SH-SY5Y (cell line): ENCODE measurements at regions not wholly inside any gene's neighbourhood (a gene's known extent, or its start where the extent isn't known, plus 50 kb on each side); places are given as distances from the start of the nearest gene placed in this dataset.

Source experiments
- GATA2 ChIP-seq: IDR thresholded peaks from 2 replicates; pipeline ENCODE4 v1.6.1; 2011; ENCODE audit warnings: mild to moderate bottlenecking, low read depth, low read length
- GATA3 ChIP-seq: IDR thresholded peaks from 2 replicates; pipeline ENCODE4 v1.6.1; 2011; ENCODE audit warnings: low read depth, mild to moderate bottlenecking, low read length, moderate library complexity

- peak; percentile 74 for TF ChIP-seq GATA3
- peak; percentile 92 for TF ChIP-seq GATA2
These were observed 138.5 kb downstream of the LRIG2 start for GRCh38 chr1:113211467-113211866.

DNA sequence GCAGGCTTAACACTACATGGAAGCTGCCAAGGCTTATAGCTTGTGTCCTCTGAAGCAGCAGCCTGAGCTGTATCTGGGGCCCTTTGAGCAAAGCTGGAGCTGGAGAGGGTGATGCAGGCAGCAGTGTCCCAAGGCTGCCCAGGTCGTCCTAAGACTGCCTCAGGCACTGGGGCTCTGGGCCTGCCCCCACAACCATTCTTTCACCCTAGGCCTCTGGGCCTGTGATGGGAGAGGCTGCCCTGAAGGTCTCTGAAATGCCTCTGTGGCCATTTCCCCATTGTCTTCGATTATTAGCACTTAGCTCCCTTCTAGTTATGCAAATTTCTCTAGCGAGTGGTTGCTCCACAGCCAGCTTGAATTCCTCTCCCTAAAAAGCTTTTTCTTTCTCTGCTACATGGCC is 142.0 kb downstream of the LRIG2 start:
- TF ChIP-seq GATA3 (no peak), GATA2 (no peak)

- no peak for TF ChIP-seq GATA3
- no peak for TF ChIP-seq GATA2
These were observed 143.7 kb downstream of the LRIG2 start for GRCh38 chr1:113216664-113217063.

DNA sequence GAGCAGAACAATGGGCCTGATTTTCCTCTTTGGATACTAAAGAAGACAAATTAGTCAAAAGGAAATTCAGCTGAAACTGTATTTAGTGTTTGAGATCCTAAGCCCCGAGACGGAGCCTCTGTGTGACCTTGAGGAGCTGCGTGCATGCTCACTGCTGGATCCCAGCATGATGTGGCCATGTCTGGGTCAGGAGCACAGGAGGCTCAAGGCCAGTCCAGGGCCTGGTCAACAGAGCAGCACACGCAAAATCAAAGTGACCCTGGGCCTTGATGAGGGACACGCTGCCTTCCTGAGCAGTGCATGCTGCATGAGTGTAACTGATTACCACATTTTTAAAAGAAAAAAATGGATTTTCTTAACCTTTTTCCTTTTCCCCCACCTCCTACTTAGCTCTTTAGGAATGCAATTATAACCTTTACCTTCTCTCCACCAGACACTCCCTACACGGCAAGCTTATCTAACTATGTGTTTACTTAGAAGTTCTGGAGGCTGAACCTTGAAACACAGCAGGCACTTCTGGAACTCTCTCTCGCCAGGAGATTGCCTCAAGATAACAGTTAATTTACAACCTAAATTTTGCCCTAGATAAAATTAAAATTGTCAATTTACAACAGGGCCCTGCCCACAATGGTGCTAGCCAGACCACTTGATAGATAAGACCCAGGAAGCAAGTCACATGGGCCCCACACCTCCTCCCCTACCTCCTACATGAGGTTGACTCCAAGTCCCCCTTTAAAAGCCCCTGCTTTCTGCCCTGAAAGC is 144.6 kb downstream of the LRIG2 start:
- peak; percentile 87 for TF ChIP-seq GATA3
- peak; percentile 93 for TF ChIP-seq GATA2

GRCh38 chr1:113219377-113219776 is 146.4 kb downstream of the LRIG2 start:
- no peak for TF ChIP-seq GATA2
- TF ChIP-seq GATA3 = no peak

DNA sequence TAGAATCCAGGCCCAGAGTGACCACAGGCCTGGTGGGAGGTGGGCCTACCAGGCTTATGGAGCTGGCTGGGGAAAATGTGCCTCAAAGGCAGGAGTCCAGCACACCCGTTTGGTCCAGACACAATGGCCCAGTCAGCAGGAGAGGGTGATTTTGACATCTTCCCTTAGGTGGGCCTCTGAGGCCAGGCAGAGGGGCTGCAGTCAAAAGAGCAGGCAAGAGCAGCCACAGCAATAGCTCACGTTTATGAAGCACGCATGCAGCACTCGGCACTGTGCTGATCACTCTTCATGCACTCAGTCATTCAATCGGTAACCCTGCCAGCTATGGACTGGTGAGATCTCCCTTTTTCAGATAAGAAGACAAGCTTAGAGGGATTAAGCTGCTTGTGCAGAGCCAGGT is 146.8 kb downstream of the LRIG2 start:
- TF ChIP-seq GATA3 (no peak), GATA2 (no peak)

DNA sequence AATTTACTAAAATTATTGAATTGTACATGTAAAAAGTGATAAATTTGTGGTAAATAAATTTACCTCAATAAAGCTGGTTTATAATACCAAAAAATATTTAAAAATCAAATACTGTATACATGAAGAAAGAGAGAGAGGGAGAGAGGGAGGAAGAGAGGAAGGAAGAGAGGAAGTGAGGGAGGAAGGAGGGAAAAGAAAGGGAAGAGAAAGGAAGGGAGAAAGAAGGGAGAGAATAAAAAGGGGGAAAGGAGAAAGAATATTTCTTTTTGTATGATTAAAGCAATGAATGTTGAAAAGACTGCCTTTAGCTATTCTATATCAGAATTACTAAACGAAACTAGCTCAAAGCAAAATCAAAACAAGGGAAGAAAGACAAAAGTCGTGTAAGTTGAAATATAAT is 150.0 kb downstream of the LRIG2 start:
- TF ChIP-seq GATA2 = no peak
- TF ChIP-seq GATA3 = no peak

GRCh38 chr1:113223546-113223945 is 150.5 kb downstream of the LRIG2 start:
- TF ChIP-seq GATA3 = no peak
- TF ChIP-seq GATA2 = no peak

GRCh38 chr1:113226148-113226547 is 153.2 kb downstream of the LRIG2 start:
- TF ChIP-seq GATA3 (no peak), GATA2 (no peak)

- TF ChIP-seq GATA3 (no peak), GATA2 (no peak)
These were observed 158.4 kb upstream of the MAGI3 start for GRCh38 chr1:113231866-113232265.

DNA sequence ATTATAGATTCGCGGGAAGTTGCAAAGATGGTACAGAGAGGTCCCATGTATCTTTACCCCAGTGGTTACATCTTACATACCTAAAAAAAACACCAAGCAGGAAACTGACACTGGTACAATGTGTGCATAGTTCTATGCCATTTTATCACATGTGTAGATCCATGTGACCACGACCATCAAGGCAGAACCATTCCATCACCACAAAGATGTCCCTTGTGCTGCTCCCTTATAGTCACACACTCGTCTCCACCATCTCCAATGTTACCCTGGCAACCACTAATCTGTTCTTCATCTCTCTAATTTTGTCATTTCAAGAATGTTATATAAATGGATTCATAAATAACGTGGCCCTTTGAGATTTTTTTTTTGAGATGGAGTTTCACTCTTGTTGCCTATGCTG is 156.9 kb upstream of the MAGI3 start:
- TF ChIP-seq GATA3 (no peak), GATA2 (no peak)

- TF ChIP-seq GATA2 = no peak
- no peak for TF ChIP-seq GATA3
These were observed 149.1 kb upstream of the MAGI3 start for GRCh38 chr1:113241237-113241636.

DNA sequence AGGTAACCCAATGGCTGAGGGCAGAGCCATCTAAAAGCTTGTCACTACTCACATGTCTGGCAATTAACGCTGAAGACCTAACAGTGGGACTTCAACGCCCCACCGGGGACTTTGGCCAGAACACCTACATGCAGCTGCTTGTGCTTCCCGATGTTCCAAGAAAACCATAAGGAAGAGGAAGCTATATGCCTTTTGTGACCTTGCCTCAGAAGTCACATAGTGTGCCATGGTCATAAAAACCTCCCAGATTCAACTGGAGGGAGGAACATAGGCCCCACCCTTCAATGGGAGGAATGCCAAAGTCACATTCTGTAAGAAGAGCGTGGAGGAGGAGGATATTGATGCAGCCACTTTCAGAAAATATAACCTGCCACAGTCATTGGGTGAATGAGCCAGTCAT is 147.8 kb upstream of the MAGI3 start:
- no peak for TF ChIP-seq GATA2
- no peak for TF ChIP-seq GATA3

- TF ChIP-seq GATA2 (no peak), GATA3 (no peak)
These were observed 146.8 kb upstream of the MAGI3 start for GRCh38 chr1:113243529-113243928.

- TF ChIP-seq GATA3 (no peak), GATA2 (no peak)
These were observed 146.0 kb upstream of the MAGI3 start for GRCh38 chr1:113244112-113244820.
